OCI-LY3 (cell line): ENCODE measurements at regions not wholly inside any gene's neighbourhood (a gene's known extent, or its start where the extent isn't known, plus 50 kb on each side); places are given as distances from the start of the nearest gene placed in this dataset.

ENCODE experiments used
- H2AFZ ChIP-seq: fragments of 200-600, 300-600 bp; shearing (Covaris generic); 2 replicates; pipeline ENCODE4 v1.6.0; 2014; ENCODE audit warnings: antibody characterized with exemption, low read depth, low read length
- H3K27ac ChIP-seq: fragments of 200-600, 300-600 bp; sonication (generic); 2 replicates; pipeline ENCODE4 v1.5.1; 2014; ENCODE audit warnings: mild to moderate bottlenecking, low read length, moderate library complexity, mixed read lengths
- H3K27me3 ChIP-seq: fragments of 200-600, 300-600 bp; sonication (generic); 2 replicates; pipeline ENCODE4 v1.6.1; 2014; ENCODE audit warnings: low read depth, low read length, mixed read lengths
- H3K36me3 ChIP-seq: fragments of 200-600, 300-600 bp; sonication (generic); replicated peaks from 2 replicates; pipeline ENCODE3; 2014; ENCODE audit warnings: low read depth, low read length, mixed read lengths
- H3K4me1 ChIP-seq: fragments of 300-600, 200-600 bp; sonication (generic); 2 replicates; pipeline ENCODE4 v1.6.1; 2014; ENCODE audit warnings: low read length, mixed read lengths
- H3K4me2 ChIP-seq: fragments of 200-600, 300-600 bp; sonication (generic); 2 replicates; pipeline ENCODE4 v1.6.1; 2014; ENCODE audit warnings: low read length, mixed read lengths
- H3K4me3 ChIP-seq: fragments of 300-600, 200-600 bp; sonication (generic); 2 replicates; pipeline ENCODE4 v1.5.1; 2014; ENCODE audit warnings: antibody characterized with exemption, mild to moderate bottlenecking, low read length, moderate library complexity
- H3K79me2 ChIP-seq: fragments of 300-600, 200-600 bp; shearing (Covaris generic); 2 replicates; pipeline ENCODE4 v1.6.1; 2014; ENCODE audit warnings: mild to moderate bottlenecking, low read length, mixed read lengths
- H3K9ac ChIP-seq: fragments of 300-600, 200-600 bp; shearing (Covaris generic); 2 replicates; pipeline ENCODE4 v1.6.0; 2014; ENCODE audit warnings: mild to moderate bottlenecking, low read length, moderate library complexity
- H3K9me3 ChIP-seq: fragments of 200-600, 300-600 bp; shearing (Covaris generic); 2 replicates; pipeline ENCODE4 v1.6.1; 2014; ENCODE audit warnings: low read length, mixed read lengths; ENCODE audit not compliant: insufficient read depth
- H4K20me1 ChIP-seq: fragments of 200-600, 300-600 bp; sonication (generic); 2 replicates; pipeline ENCODE4 v1.6.1; 2016; ENCODE audit warnings: low read length, mixed read lengths; ENCODE audit not compliant: insufficient read depth
- CTCF ChIP-seq: fragments of 200-600, 300-600 bp; sonication (generic); IDR thresholded peaks from 2 replicates; pipeline ENCODE4 v1.5.1; 2014; ENCODE audit warnings: antibody characterized with exemption, low read length, low read depth
- EZH2phosphoT487 ChIP-seq: fragments of 200-600 bp; shearing (Covaris generic); IDR thresholded peaks from 2 replicates; pipeline ENCODE4 v1.6.1; 2018; ENCODE audit warnings: antibody characterized with exemption, mixed run types, low read depth

DNA sequence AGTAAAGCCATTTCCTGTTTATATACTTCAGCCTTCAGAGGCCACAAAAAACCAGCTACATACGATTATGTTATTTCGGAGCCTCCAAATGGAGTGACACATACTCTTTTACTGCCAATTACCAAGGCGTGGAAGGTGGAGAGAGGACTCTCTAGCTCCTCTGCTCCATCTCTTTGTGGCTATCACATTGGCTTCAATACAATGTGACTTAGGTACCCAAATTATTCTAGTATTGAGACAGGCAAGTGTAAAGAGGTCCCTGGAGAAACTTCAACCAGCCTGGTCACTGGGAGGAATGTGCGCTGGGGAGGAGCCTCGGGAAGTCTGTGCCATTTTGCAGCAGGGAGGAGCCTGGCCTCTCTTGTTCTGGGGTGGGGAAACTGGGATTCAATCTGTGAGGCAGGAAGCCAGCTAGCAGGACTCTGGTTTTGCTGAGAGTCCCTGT, 85.8 kb upstream of the TAS2R1 start:
- Histone ChIP-seq H3K79me2 (no peaks in the 10 kb centered on the region), H3K9ac (no peak overlapping the region), H3K4me3 (no peak overlapping the region), H2AFZ (no peak overlapping the region), H4K20me1 (no peaks in the 10 kb centered on the region), H3K4me2 (no peak overlapping the region), H3K27ac (no peak overlapping the region), H3K9me3 (no peaks in the 10 kb centered on the region), H3K36me3 (no peaks in the 10 kb centered on the region), H3K4me1 (peaks cover 5% of the 10 kb centered on the region), H3K27me3 (no peaks in the 10 kb centered on the region)
- TF ChIP-seq CTCF (no peak), EZH2phosphoT487 (no peak)

DNA sequence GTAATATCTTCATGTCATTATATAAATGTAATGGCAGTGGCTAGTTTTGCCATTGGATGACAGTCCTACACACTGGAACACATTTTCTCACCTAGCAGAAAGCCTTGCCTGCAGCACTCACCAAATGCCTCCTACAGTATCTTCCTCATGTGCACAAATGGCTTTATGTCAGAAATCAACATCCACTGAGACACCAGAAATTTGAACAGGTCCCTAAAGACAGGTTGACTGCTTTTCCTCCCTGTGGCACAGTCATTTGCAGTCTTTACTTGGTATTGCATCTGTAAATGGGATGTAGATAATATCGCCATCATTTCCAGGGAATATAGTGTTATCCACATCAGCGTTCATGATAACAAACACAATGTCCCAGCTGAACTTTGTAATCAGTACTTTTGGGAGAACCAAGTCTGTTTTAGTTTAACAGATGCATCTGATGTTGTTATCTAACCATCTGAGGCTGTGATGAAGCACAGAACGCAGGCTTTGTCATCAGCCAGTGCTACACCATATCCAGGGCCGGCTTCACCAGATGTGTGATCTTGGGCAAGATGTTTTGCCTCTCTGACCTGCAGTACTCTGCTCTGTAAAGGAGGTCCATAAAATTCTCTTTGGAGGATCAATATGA, 83.9 kb upstream of the TAS2R1 start:
- H2AFZ ChIP-seq = no peak overlapping the region
- no peaks in the 10 kb centered on the region for H3K36me3 ChIP-seq
- no peaks in the 10 kb centered on the region for H3K9me3 ChIP-seq
- H3K27me3 ChIP-seq = no peaks in the 10 kb centered on the region
- H3K27ac ChIP-seq = no peak overlapping the region
- no peak for TF ChIP-seq CTCF
- no peak for TF ChIP-seq EZH2phosphoT487
- H3K9ac ChIP-seq = no peak overlapping the region
- H3K4me2 ChIP-seq = no peak overlapping the region
- H3K4me3 ChIP-seq = no peak overlapping the region
- H3K4me1 ChIP-seq = peaks cover 5% of the 10 kb centered on the region
- no peaks in the 10 kb centered on the region for H3K79me2 ChIP-seq
- no peaks in the 10 kb centered on the region for H4K20me1 ChIP-seq

- H3K27ac ChIP-seq = no peak overlapping the region
- TF ChIP-seq CTCF = no peak
- no peak for TF ChIP-seq EZH2phosphoT487
- peaks cover 5% of the 10 kb centered on the region for H3K4me1 ChIP-seq
- no peak overlapping the region for H3K4me2 ChIP-seq
- no peak overlapping the region for H3K4me3 ChIP-seq
- no peaks in the 10 kb centered on the region for H4K20me1 ChIP-seq
- no peak overlapping the region for H3K9ac ChIP-seq
- H3K27me3 ChIP-seq = no peaks in the 10 kb centered on the region
- no peak overlapping the region for H2AFZ ChIP-seq
- H3K9me3 ChIP-seq = no peaks in the 10 kb centered on the region
- H3K36me3 ChIP-seq = no peaks in the 10 kb centered on the region
- no peaks in the 10 kb centered on the region for H3K79me2 ChIP-seq
These were observed 83.2 kb upstream of the TAS2R1 start for GRCh38 chr5:9713356-9713755.

GRCh38 chr5:9712911-9713310, 82.8 kb upstream of the TAS2R1 start:
- Histone ChIP-seq H3K4me1 (peaks cover 5% of the 10 kb centered on the region), H3K27me3 (no peaks in the 10 kb centered on the region), H3K9ac (no peak overlapping the region), H3K27ac (no peak overlapping the region), H3K9me3 (no peaks in the 10 kb centered on the region), H3K4me3 (no peak overlapping the region), H3K4me2 (no peak overlapping the region), H3K36me3 (no peaks in the 10 kb centered on the region), H3K79me2 (no peaks in the 10 kb centered on the region), H2AFZ (no peak overlapping the region), H4K20me1 (no peaks in the 10 kb centered on the region)
- TF ChIP-seq EZH2phosphoT487 (no peak), CTCF (no peak)
